Stimulated activated CD4-positive, alpha-beta T cell treated with anti-CD3 and anti-CD28 coated beads, TNF-alpha, amount 100 ng/mL, for 48 hours (primary cell): ENCODE measurements at regions not wholly inside any gene's neighbourhood (a gene's known extent, or its start where the extent isn't known, plus 50 kb on each side); places are given as distances from the start of the nearest gene placed in this dataset.
"Not testable (repeated sequence)": the region's sequence is repeated elsewhere in the genome, so short reads cannot be mapped to it uniquely, and the experiment has no call there.

Experiments
- DNase-seq, 3 donors: peaks; one replicate each; pipeline ENCODE4 v3.0.0-alpha.2; 2020; ENCODE audit warnings: low read depth in 3 of 3

GRCh38 chr6:53446151-53446550 is 97.4 kb upstream of the ELOVL5 start:
- no peak for DNase-seq

- DNase-seq = no peak
Observed at GRCh38 chr6:53441761-53442160, 93.0 kb upstream of the ELOVL5 start.

GRCh38 chr6:53441035-53441493 is 92.3 kb upstream of the ELOVL5 start:
- no peak for DNase-seq

GRCh38 chr6:53440336-53440945 is 91.7 kb upstream of the ELOVL5 start:
- DNase-seq = no peak

- DNase-seq = no peak
Observed at GRCh38 chr6:53439556-53439955, 90.8 kb upstream of the ELOVL5 start.

- DNase-seq = no peak
Observed at GRCh38 chr6:53437557-53438202, 88.9 kb upstream of the ELOVL5 start.

- DNase-seq = no peak
Observed at GRCh38 chr6:53436526-53437303, 88.0 kb upstream of the ELOVL5 start.

- no peak for DNase-seq
Observed at GRCh38 chr6:53433951-53434285, 85.2 kb upstream of the ELOVL5 start.

- DNase-seq = no peak
Observed at GRCh38 chr6:53433261-53433950, 84.7 kb upstream of the ELOVL5 start.

- no peak for DNase-seq
Observed at GRCh38 chr6:53432318-53433161, 83.8 kb upstream of the ELOVL5 start.

- no peak for DNase-seq
Observed at GRCh38 chr6:53431704-53432103, 83.0 kb upstream of the ELOVL5 start.

- no peak for DNase-seq
Observed at GRCh38 chr6:53429401-53429800, 80.7 kb upstream of the ELOVL5 start.

GRCh38 chr6:53428886-53429285 is 80.1 kb upstream of the ELOVL5 start:
- no peak for DNase-seq

- DNase-seq = no peak
Observed at GRCh38 chr6:53426667-53427270, 78.0 kb upstream of the ELOVL5 start.

GRCh38 chr6:53426117-53426516 is 77.4 kb upstream of the ELOVL5 start:
- no peak for DNase-seq

- DNase-seq = no peak
Observed at GRCh38 chr6:53424976-53425718, 76.4 kb upstream of the ELOVL5 start.

- DNase-seq = no peak
Observed at GRCh38 chr6:53424300-53424699, 75.5 kb upstream of the ELOVL5 start.

GRCh38 chr6:53423560-53423959 is 74.8 kb upstream of the ELOVL5 start:
- not testable (repeated sequence) for DNase-seq

GRCh38 chr6:53419026-53419425 is 70.3 kb upstream of the ELOVL5 start:
- no peak for DNase-seq

GRCh38 chr6:53418288-53418687 is 69.5 kb upstream of the ELOVL5 start:
- DNase-seq = no peak
